Tibial nerve (tissue), 4 donors: ENCODE measurements at regions not wholly inside any gene's neighbourhood (a gene's known extent, or its start where the extent isn't known, plus 50 kb on each side); places are given as distances from the start of the nearest gene placed in this dataset.

Experiments
- DNase-seq, 2 donors: peaks; one replicate each; pipeline ENCODE4 v3.0.0-alpha.2; 2019; ENCODE audit warnings: low spot score in 2 of 2
- H3K27ac ChIP-seq, 4 donors: fragments of 200-600 bp; sonication (generic) in 3 of 4; one replicate each; pipeline ENCODE4 v1.5.1; 2017 to 2019; ENCODE audit warnings: mild to moderate bottlenecking in 1 of 4
- H3K27me3 ChIP-seq, 2 donors: fragments of 200-600 bp; sonication (generic) in 1 of 2; one replicate each; pipeline versions ENCODE4 v1.5.1 to v1.6.0; 2017 to 2019
- H3K36me3 ChIP-seq, 3 donors: fragments of 200-600 bp; sonication (generic); one replicate each; pipeline ENCODE4 v1.5.1; 2018 to 2019
- H3K4me1 ChIP-seq, 4 donors: fragments of 200-600 bp; sonication (generic) in 3 of 4; one replicate each; pipeline ENCODE4 v1.5.1; 2017 to 2019
- H3K4me3 ChIP-seq, 4 donors: fragments of 200-600 bp; sonication (generic) in 3 of 4; one replicate each; pipeline ENCODE4 v1.5.1; 2017 to 2019; ENCODE audit warnings: mild to moderate bottlenecking in 1 of 4, moderate library complexity in 1 of 4
- H3K9me3 ChIP-seq, 4 donors: fragments of 200-600 bp; sonication (generic) in 3 of 4; one replicate each; pipeline ENCODE4 v1.5.1; 2017 to 2019
- EP300 ChIP-seq, 2 donors: sonication (generic); formaldehyde crosslinking; IDR thresholded peaks; one replicate each; pipeline ENCODE4 v1.6.1; 2017; ENCODE audit warnings: antibody characterized with exemption in 2 of 2, mild to moderate bottlenecking in 1 of 2
- POLR2A ChIP-seq, 2 donors: fragments of 450-650 bp; IDR thresholded peaks; one replicate each; pipeline ENCODE4 v1.6.1; 2017; ENCODE audit warnings: antibody characterized with exemption in 2 of 2, mild to moderate bottlenecking in 2 of 2, moderate library complexity in 2 of 2
- WGBS, 2 donors: methylation state at CpG; one replicate each; pipeline ENCODE4 v1.1.5; 2018; 5-methylcytosine and 5-hydroxymethylcytosine counted together
- TF ChIP-seq, protein P1 (sequence below), 5 experiments: fragments of 200-600 bp in 3 of 5; fragments of 450-650 bp in 2 of 5; sonication (generic) in 3 of 5; IDR thresholded peaks; one replicate each; pipeline ENCODE4 v1.5.1; 2016 to 2019; ENCODE audit warnings: antibody characterized with exemption in 5 of 5, mild to moderate bottlenecking in 3 of 5, moderate library complexity in 2 of 5

GRCh38 chr2:2810504-2810903 lies 479.4 kb upstream of the MYT1L start:
- 71 to 85% methylated on average over 6 of the region's 6 CpGs for WGBS, 2 donors
- TF ChIP-seq EP300 (IDR thresholded peaks at IDR 0.05) (no peak), POLR2A (IDR thresholded peaks at IDR 0.05) (no peak)
- TF ChIP-seq, protein P1, sequence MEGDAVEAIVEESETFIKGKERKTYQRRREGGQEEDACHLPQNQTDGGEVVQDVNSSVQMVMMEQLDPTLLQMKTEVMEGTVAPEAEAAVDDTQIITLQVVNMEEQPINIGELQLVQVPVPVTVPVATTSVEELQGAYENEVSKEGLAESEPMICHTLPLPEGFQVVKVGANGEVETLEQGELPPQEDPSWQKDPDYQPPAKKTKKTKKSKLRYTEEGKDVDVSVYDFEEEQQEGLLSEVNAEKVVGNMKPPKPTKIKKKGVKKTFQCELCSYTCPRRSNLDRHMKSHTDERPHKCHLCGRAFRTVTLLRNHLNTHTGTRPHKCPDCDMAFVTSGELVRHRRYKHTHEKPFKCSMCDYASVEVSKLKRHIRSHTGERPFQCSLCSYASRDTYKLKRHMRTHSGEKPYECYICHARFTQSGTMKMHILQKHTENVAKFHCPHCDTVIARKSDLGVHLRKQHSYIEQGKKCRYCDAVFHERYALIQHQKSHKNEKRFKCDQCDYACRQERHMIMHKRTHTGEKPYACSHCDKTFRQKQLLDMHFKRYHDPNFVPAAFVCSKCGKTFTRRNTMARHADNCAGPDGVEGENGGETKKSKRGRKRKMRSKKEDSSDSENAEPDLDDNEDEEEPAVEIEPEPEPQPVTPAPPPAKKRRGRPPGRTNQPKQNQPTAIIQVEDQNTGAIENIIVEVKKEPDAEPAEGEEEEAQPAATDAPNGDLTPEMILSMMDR (IDR thresholded peaks at IDR 0.05): no peak
- peaks cover 0 to 17% (median 0%) of the 10 kb centered on the region in 4 donors for H3K9me3 ChIP-seq

DNA sequence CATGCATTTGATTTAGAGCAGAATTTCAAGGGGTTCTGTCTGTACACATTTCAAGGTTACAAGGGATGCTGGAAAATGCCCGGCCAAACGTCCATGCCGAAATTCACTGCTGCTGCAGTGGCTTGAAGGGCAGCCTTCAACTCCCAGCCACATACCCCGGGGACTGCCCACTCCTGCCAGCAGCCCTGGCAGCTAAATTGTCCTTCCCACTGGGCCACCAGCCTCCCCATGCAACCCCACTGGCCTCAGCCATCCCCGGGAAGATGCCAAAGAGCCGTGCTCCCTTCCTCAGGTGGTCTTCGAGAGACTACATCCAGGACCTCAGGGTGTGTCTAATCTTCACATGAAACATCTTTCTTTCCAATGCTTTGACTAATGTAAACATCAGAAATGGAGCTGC lies 478.7 kb upstream of the MYT1L start:
- 88 to 89% methylated on average over 7 of the region's 7 CpGs for WGBS, 2 donors

More at GRCh38 chr2:2810504-2810903, 479.4 kb upstream of the MYT1L start:
- no peaks in the 10 kb centered on the region for H3K36me3 ChIP-seq
- DNase-seq: no peak
- H3K4me3 ChIP-seq: no peak overlapping the region
- H3K27ac ChIP-seq: no peak overlapping the region
- H3K27me3 ChIP-seq: no peaks in the 10 kb centered on the region
- H3K4me1 ChIP-seq: no peaks in the 10 kb centered on the region

GRCh38 chr2:2808551-2809058 lies 477.5 kb upstream of the MYT1L start:
- H3K27me3 ChIP-seq: no peaks in the 10 kb centered on the region
- no peak for DNase-seq

More for the DNA sequence above, 478.7 kb upstream of the MYT1L start:
- H3K27ac ChIP-seq: no peak overlapping the region
- no peaks in the 10 kb centered on the region for H3K36me3 ChIP-seq
- DNase-seq: no peak
- no peaks in the 10 kb centered on the region for H3K4me1 ChIP-seq
- no peak overlapping the region for H3K4me3 ChIP-seq
- no peaks in the 10 kb centered on the region for H3K27me3 ChIP-seq
- TF ChIP-seq POLR2A (IDR thresholded peaks at IDR 0.05) (no peak), EP300 (IDR thresholded peaks at IDR 0.05) (no peak)
- TF ChIP-seq, protein P1 (IDR thresholded peaks at IDR 0.05): no peak
- H3K9me3 ChIP-seq: peaks cover 0 to 14% (median 0%) of the 10 kb centered on the region in 4 donors

DNA sequence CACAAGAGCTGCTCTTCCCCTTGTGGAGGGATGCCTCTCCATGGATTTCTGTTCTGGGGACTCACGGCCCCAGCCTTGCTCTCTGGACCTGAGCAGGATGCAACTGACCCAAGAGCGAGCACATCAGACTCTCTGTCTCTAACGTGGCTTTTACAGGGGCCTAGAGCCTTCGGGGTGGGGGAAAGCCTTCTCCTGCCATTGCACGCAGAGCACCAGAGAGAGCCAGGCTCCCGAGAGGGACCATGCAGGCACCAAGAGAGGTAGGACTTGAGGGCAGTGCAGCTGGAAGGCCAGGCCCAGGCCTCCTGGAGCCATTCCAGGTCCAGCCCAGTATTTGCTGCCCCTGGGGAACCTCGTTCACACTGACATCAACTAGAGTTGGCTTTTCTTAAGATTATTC lies 475.6 kb upstream of the MYT1L start:
- Histone ChIP-seq H3K4me1 (no peaks in the 10 kb centered on the region), H3K27ac (no peak overlapping the region), H3K36me3 (no peaks in the 10 kb centered on the region), H3K4me3 (no peak overlapping the region), H3K9me3 (peaks cover 0 to 11% (median 2%) of the 10 kb centered on the region in 4 donors), H3K27me3 (no peaks in the 10 kb centered on the region)
- no peak for TF ChIP-seq POLR2A (IDR thresholded peaks at IDR 0.05)
- TF ChIP-seq EP300 (IDR thresholded peaks at IDR 0.05): no peak
- TF ChIP-seq, protein P1 (IDR thresholded peaks at IDR 0.05): no peak
- WGBS, 2 donors: 81% methylated on average over 5 to 7 of the region's 7 CpGs
- DNase-seq: no peak

More at GRCh38 chr2:2808551-2809058, 477.5 kb upstream of the MYT1L start:
- no peak overlapping the region for H3K27ac ChIP-seq
- H3K36me3 ChIP-seq: no peaks in the 10 kb centered on the region
- H3K4me1 ChIP-seq: no peaks in the 10 kb centered on the region
- no peak overlapping the region for H3K4me3 ChIP-seq
- WGBS, 2 donors: 71 to 73% methylated on average over 7 of the region's 7 CpGs
- TF ChIP-seq POLR2A (IDR thresholded peaks at IDR 0.05) (no peak), EP300 (IDR thresholded peaks at IDR 0.05) (no peak)
- TF ChIP-seq, protein P1 (IDR thresholded peaks at IDR 0.05): no peak
- H3K9me3 ChIP-seq: peaks cover 0 to 2% (median 0%) of the 10 kb centered on the region in 4 donors

- no peaks in the 10 kb centered on the region for H3K27me3 ChIP-seq
- no peaks in the 10 kb centered on the region for H3K4me1 ChIP-seq
- H3K4me3 ChIP-seq: no peak overlapping the region
- no peak overlapping the region for H3K27ac ChIP-seq
- no peaks in the 10 kb centered on the region for H3K36me3 ChIP-seq
- DNase-seq: no peak
- 75 to 77% methylated on average over 5 of the region's 5 CpGs for WGBS, 2 donors
- no peak for TF ChIP-seq EP300 (IDR thresholded peaks at IDR 0.05)
- no peak for TF ChIP-seq POLR2A (IDR thresholded peaks at IDR 0.05)
- TF ChIP-seq, protein P1 (IDR thresholded peaks at IDR 0.05): no peak
- peaks cover 0 to 15% (median 2%) of the 10 kb centered on the region in 4 donors for H3K9me3 ChIP-seq
Observed at GRCh38 chr2:2805263-2805662, 474.2 kb upstream of the MYT1L start.
